Lower leg skin (tissue), 4 donors: ENCODE measurements at regions not wholly inside any gene's neighbourhood (a gene's known extent, or its start where the extent isn't known, plus 50 kb on each side); places are given as distances from the start of the nearest gene placed in this dataset.

Experiments used
- DNase-seq, 2 donors: peaks; one replicate each; pipeline ENCODE4 v3.0.0-alpha.2; 2019; ENCODE audit warnings: low spot score in 2 of 2
- H3K4me3 ChIP-seq: fragments of 200-600 bp; sonication (generic); 2 replicates; pipeline ENCODE4 v1.5.1; 2017; ENCODE audit warnings: mild to moderate bottlenecking, low read depth; ENCODE audit not compliant: poor library complexity, severe bottlenecking
- POLR2A ChIP-seq, 2 donors: fragments of 450-650 bp; IDR thresholded peaks; one replicate each; pipeline ENCODE4 v1.6.1; 2016 to 2017; ENCODE audit warnings: antibody characterized with exemption in 2 of 2, mild to moderate bottlenecking in 1 of 2, moderate library complexity in 1 of 2
- WGBS, 2 donors: methylation state at CpG; one replicate each; pipeline ENCODE4 v1.1.5; 2018; 5-methylcytosine and 5-hydroxymethylcytosine counted together
- intact Hi-C: fragments of 100-400 bp; cut with DNase I; formaldehyde crosslinking; loops from one replicate; pipeline ENCODE4 v1.15.0; 2023; ENCODE audit warnings: low total_unique reads
- TF ChIP-seq, protein P1 (sequence below), 3 donors: fragments of 450-650 bp; IDR thresholded peaks; one replicate each; pipeline ENCODE4 v1.5.1; 2016; ENCODE audit warnings: antibody characterized with exemption in 3 of 3, mild to moderate bottlenecking in 3 of 3, moderate library complexity in 2 of 3

DNA sequence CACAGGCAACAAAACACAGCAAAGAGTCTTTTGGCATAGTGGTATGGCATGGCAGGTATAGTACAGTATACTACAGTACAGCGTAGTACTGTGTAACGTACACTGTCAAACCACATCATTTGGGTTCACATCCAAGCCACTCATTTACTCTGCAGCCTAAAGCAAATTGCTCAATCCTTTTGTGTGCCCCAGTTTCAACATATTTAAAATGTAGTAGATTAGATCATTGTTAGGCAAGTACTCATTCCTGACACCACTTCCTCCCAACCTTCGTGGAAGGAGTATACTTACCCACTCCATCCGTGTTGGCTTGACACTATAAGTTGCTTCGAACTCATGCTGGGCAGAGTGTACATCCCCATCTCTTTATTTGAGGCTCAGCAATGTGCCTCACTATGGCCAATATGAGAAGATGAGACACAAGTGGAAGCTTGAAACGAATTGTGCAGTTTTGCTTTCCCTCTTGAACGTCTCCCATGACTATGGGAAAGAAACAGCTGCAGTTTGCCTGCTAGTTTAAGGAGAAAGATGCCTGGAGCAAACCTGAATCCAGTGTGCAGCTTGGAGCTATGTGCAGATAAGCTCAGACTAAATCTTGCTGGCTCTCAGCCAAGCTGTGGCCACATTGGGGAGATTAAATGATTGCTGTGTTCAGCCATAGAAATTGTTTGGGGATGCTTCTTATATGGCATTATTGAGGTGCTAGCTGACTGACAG lies 85.7 kb upstream of the TBL1X start:
- no peak for TF ChIP-seq POLR2A (IDR thresholded peaks at IDR 0.05)
- TF ChIP-seq, protein P1, sequence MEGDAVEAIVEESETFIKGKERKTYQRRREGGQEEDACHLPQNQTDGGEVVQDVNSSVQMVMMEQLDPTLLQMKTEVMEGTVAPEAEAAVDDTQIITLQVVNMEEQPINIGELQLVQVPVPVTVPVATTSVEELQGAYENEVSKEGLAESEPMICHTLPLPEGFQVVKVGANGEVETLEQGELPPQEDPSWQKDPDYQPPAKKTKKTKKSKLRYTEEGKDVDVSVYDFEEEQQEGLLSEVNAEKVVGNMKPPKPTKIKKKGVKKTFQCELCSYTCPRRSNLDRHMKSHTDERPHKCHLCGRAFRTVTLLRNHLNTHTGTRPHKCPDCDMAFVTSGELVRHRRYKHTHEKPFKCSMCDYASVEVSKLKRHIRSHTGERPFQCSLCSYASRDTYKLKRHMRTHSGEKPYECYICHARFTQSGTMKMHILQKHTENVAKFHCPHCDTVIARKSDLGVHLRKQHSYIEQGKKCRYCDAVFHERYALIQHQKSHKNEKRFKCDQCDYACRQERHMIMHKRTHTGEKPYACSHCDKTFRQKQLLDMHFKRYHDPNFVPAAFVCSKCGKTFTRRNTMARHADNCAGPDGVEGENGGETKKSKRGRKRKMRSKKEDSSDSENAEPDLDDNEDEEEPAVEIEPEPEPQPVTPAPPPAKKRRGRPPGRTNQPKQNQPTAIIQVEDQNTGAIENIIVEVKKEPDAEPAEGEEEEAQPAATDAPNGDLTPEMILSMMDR (IDR thresholded peaks at IDR 0.05) = no peak
- intact Hi-C loops = no loop called here
- 52 to 53% methylated on average over 7 of the region's 7 CpGs for WGBS, 2 donors
- H3K4me3 ChIP-seq = no peak overlapping the region
- DNase-seq = no peak

DNA sequence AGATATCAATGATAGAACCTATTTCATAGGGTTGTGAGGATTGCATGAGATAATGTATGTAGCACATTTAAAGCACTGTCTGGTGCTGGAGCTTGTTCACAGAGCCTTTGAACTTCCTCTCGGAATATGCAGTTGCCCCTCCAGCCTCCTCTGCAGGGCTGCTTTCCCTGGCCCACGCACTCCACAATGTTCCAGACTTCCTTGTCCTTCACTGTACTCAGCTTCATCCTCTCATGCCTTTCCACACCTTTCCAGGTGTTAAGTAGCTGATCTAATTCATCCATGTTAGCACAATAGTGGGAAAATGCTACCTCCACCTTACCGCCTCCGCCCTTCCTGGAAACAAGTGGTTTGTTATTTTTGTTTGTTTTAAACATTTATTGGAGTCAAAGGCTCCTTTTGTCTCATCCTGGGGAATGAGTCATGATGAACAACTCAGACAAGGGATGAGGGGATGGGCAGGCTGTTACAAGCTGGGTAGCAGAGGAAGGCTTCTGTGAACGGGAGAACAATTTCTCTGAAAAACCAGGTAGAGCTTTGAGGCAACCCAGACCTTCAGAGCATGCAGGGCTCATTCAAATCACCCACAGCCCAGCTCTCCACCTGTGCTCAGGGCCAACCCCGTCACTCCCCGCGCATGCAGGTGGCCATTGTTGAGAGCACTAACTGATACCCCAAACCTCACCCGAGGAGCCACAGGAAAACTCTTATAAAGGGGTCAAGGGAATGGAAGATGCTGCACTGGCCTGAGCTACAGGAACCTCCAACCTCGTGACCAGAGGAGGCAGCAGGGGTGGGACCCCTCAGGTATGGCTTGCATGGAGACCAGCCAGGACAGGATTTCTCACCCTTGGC lies 84.9 kb upstream of the TBL1X start:
- H3K4me3 ChIP-seq = no peak overlapping the region
- intact Hi-C loops = no loop called here
- no peak for TF ChIP-seq POLR2A (IDR thresholded peaks at IDR 0.05)
- no peak for DNase-seq
- 55 to 74% methylated on average over 8 to 10 of the region's 10 CpGs for WGBS, 2 donors

DNA sequence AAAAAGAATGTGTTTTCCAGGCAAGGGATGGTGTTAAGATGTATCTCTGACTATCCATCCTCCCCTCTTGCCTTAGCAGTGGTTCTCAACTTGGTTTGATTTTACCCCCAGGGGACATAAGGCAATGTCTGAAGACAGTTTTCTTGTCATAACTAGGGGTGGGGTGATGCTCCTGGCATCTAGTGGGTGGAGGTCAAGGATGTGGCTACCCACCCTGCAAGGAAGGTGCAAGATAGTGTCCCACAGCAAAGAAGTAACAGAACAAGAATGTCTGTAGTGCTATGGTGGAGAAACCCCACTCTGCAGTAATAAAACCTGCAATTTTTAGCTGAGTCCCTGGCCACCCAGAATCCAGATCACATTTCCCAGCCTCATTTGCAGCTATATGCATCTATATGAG lies 81.2 kb upstream of the TBL1X start:
- DNase-seq = no peak
- TF ChIP-seq, protein P1 (IDR thresholded peaks at IDR 0.05) = no peak
- TF ChIP-seq POLR2A (IDR thresholded peaks at IDR 0.05) = no peak
- H3K4me3 ChIP-seq = no peak overlapping the region
- intact Hi-C loops = no loop called here

DNA sequence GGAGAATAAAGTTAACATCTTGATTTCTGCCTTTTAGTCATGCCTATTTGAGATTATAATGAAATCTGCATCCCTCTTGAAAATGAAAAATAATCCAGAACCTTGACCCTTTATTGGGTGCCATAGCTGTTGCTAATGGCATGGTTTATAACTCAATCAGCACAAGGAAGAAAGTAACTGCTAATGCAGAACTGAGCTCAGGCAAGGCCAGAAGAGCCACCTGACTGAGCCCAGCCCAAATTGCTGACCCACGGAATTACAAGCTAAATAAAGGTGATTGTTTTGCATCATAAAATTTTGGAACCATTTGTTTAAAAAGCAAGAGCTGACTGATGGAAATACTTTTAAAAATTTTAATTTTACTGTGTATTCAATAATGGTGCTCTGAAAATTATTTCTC lies 76.4 kb upstream of the TBL1X start:
- WGBS, 2 donors = 56 to 91% methylated on average over 1 of the region's 1 CpG
- no peak for DNase-seq
- intact Hi-C loops = no loop called here

DNA sequence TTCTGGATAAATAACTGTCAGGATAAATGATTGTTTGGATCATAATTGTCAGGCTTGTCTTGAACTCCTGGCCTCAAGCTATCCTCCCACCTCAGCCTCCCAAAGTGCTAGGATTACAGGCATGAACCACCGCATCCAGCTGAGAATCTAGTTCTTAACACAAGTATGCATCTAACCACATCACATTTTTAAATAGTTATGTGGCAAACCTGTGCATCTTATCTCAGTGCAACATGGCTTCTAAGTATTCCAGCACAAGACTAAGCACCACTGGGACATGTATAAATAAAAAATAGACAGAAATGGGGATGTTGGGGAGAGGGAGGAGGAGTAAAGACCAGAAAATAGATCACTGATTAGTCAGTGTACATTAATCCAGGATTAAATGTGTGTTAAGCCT lies 74.7 kb upstream of the TBL1X start:
- TF ChIP-seq, protein P1 (IDR thresholded peaks at IDR 0.05) = no peak
- no peak for TF ChIP-seq POLR2A (IDR thresholded peaks at IDR 0.05)
- intact Hi-C loops = no loop called here
- no peak overlapping the region for H3K4me3 ChIP-seq
- 77 to 100% methylated on average over 1 of the region's 1 CpG for WGBS, 2 donors
- DNase-seq = no peak

More for the DNA sequence above, 76.4 kb upstream of the TBL1X start:
- H3K4me3 ChIP-seq = no peak overlapping the region
- TF ChIP-seq, protein P1 (IDR thresholded peaks at IDR 0.05) = no peak
- TF ChIP-seq POLR2A (IDR thresholded peaks at IDR 0.05) = no peak

DNA sequence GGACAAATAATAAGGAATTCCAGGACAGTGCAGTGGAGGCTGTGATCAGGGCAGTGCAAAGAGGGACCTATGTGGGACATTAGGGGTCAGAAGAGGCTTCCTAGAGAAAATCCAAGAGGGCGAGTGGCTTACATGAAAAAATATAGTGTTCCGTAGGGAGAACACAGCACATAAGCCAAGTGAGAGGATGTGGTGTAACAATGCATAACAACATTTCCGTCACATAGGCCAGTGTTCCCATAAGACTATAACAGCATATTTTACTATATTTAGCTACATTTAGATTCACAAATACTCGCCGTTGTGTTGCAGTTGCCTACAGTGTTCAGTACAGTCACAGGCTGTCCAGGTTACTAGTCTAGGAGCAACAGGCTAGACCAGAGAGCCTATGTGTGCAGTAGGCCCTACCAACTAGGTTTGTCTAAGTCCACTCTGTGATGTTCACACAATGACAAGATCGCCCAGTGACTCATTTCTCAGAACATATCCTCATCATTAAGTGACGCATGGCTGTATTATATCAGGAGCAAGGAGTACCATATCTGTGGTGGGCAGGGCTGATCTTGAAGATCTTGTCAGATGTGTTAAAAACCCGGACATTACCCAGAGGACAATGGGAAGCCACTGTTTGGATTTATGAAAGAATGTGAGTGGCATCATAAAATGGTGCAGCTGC lies 74.0 kb upstream of the TBL1X start:
- H3K4me3 ChIP-seq = no peak overlapping the region
- intact Hi-C loops = no loop called here
- no peak for TF ChIP-seq POLR2A (IDR thresholded peaks at IDR 0.05)
- TF ChIP-seq, protein P1 (IDR thresholded peaks at IDR 0.05) = no peak
- 85 to 90% methylated on average over 8 of the region's 8 CpGs for WGBS, 2 donors
- DNase-seq = peak in 1 of 2 donors; percentile 15
